ENCODE measurements at regions not wholly inside any gene's neighbourhood (a gene's known extent, or its start where the extent isn't known, plus 50 kb on each side); places are given as distances from the start of the nearest gene placed in this dataset.

GRCh38 chr3:159238646-159239045 is 436.8 kb downstream of the MFSD1 start:
- Histone ChIP-seq H3K36me3 (ENCODE audit: control insufficient read depth in 4 of 4, insufficient read depth in 4 of 4, low read length in 4 of 4) (no peaks in the 10 kb centered on the region), H3K4me3 (no peak overlapping the region), H3K4me1 (ENCODE audit: control insufficient read depth in 5 of 5, insufficient read depth in 5 of 5, low read length in 5 of 5) (no peaks in the 10 kb centered on the region), H3K27ac (ENCODE audit: low read depth in 1 of 2, low read length in 1 of 2) (no peak overlapping the region), H3K27me3 (ENCODE audit: control insufficient read depth in 3 of 3, insufficient read depth in 3 of 3, low read length in 2 of 3) (no peaks in the 10 kb centered on the region), H3K9ac (ENCODE audit: insufficient read depth in 1 of 2, low read length in 2 of 2) (no peak overlapping the region), H3K9me3 (ENCODE audit: control insufficient read depth in 4 of 4, insufficient read depth in 3 of 4, low read length in 3 of 4) (no peaks in the 10 kb centered on the region)
- DNase-seq (no peak), ATAC-seq (ENCODE audit: insufficient read depth, low FRiP score) (no peak)
- WGBS, 2 donors = 85 to 91% methylated on average over 2 of the region's 2 CpGs
- TF ChIP-seq CTCF (IDR thresholded peaks at IDR 0.05; ENCODE audit: control extremely low read depth, extremely low read depth) = no peak

GRCh38 chr3:159239059-159239458 is 437.2 kb downstream of the MFSD1 start:
- Histone ChIP-seq H3K4me1 (ENCODE audit: control insufficient read depth in 5 of 5, insufficient read depth in 5 of 5, low read length in 5 of 5) (no peaks in the 10 kb centered on the region), H3K9ac (ENCODE audit: insufficient read depth in 1 of 2, low read length in 2 of 2) (no peak overlapping the region), H3K27ac (ENCODE audit: low read depth in 1 of 2, low read length in 1 of 2) (no peak overlapping the region), H3K27me3 (ENCODE audit: control insufficient read depth in 3 of 3, insufficient read depth in 3 of 3, low read length in 2 of 3) (no peaks in the 10 kb centered on the region), H3K4me3 (no peak overlapping the region), H3K36me3 (ENCODE audit: control insufficient read depth in 4 of 4, insufficient read depth in 4 of 4, low read length in 4 of 4) (no peaks in the 10 kb centered on the region), H3K9me3 (ENCODE audit: control insufficient read depth in 4 of 4, insufficient read depth in 3 of 4, low read length in 3 of 4) (no peaks in the 10 kb centered on the region)
- ATAC-seq (ENCODE audit: insufficient read depth, low FRiP score) = no peak
- DNase-seq = no peak
- no peak for TF ChIP-seq CTCF (IDR thresholded peaks at IDR 0.05; ENCODE audit: control extremely low read depth, extremely low read depth)

GRCh38 chr3:159244933-159245332 is 443.1 kb downstream of the MFSD1 start:
- WGBS, 2 donors = 72 to 81% methylated on average over 4 of the region's 4 CpGs
- Histone ChIP-seq H3K27me3 (ENCODE audit: control insufficient read depth in 3 of 3, insufficient read depth in 3 of 3, low read length in 2 of 3) (no peaks in the 10 kb centered on the region), H3K36me3 (ENCODE audit: control insufficient read depth in 4 of 4, insufficient read depth in 4 of 4, low read length in 4 of 4) (no peaks in the 10 kb centered on the region), H3K9me3 (ENCODE audit: control insufficient read depth in 4 of 4, insufficient read depth in 3 of 4, low read length in 3 of 4) (no peaks in the 10 kb centered on the region), H3K9ac (ENCODE audit: insufficient read depth in 1 of 2, low read length in 2 of 2) (no peak overlapping the region), H3K4me3 (no peak overlapping the region), H3K27ac (ENCODE audit: low read depth in 1 of 2, low read length in 1 of 2) (no peak overlapping the region), H3K4me1 (ENCODE audit: control insufficient read depth in 5 of 5, insufficient read depth in 5 of 5, low read length in 5 of 5) (no peaks in the 10 kb centered on the region)
- no peak for DNase-seq
- no peak for TF ChIP-seq CTCF (IDR thresholded peaks at IDR 0.05; ENCODE audit: control extremely low read depth, extremely low read depth)
- ATAC-seq (ENCODE audit: insufficient read depth, low FRiP score) = no peak

- Histone ChIP-seq H3K27ac (ENCODE audit: low read depth in 1 of 2, low read length in 1 of 2) (no peak overlapping the region), H3K36me3 (ENCODE audit: control insufficient read depth in 4 of 4, insufficient read depth in 4 of 4, low read length in 4 of 4) (no peaks in the 10 kb centered on the region), H3K9ac (ENCODE audit: insufficient read depth in 1 of 2, low read length in 2 of 2) (no peak overlapping the region), H3K27me3 (ENCODE audit: control insufficient read depth in 3 of 3, insufficient read depth in 3 of 3, low read length in 2 of 3) (no peaks in the 10 kb centered on the region), H3K9me3 (ENCODE audit: control insufficient read depth in 4 of 4, insufficient read depth in 3 of 4, low read length in 3 of 4) (no peaks in the 10 kb centered on the region), H3K4me1 (ENCODE audit: control insufficient read depth in 5 of 5, insufficient read depth in 5 of 5, low read length in 5 of 5) (no peaks in the 10 kb centered on the region), H3K4me3 (no peak overlapping the region)
- DNase-seq (no peak), ATAC-seq (ENCODE audit: insufficient read depth, low FRiP score) (no peak)
- TF ChIP-seq CTCF (IDR thresholded peaks at IDR 0.05; ENCODE audit: control extremely low read depth, extremely low read depth) = no peak
Observed at GRCh38 chr3:159245871-159246270, 444.0 kb downstream of the MFSD1 start.
